ENCODE measurements at regions not wholly inside any gene's neighbourhood (a gene's known extent, or its start where the extent isn't known, plus 50 kb on each side); places are given as distances from the start of the nearest gene placed in this dataset.

- TF ChIP-seq CTCF (IDR thresholded peaks at IDR 0.05; ENCODE audit: low read depth, low read length, missing input control) (no peak), REST (IDR thresholded peaks at IDR 0.05) (no peak), JUND (IDR thresholded peaks at IDR 0.05) (no peak), RAD21 (IDR thresholded peaks at IDR 0.05) (no peak), YY1 (IDR thresholded peaks at IDR 0.05) (no peak), GABPA (IDR thresholded peaks at IDR 0.05 in 1 of 2, conservative IDR thresholded peaks at IDR 0.05 in 1 of 2) (no peak), EGR1 (IDR thresholded peaks at IDR 0.05; ENCODE audit: low read depth in 2 of 2) (no peak), TAF1 (conservative IDR thresholded peaks at IDR 0.05) (no peak), SP1 (IDR thresholded peaks at IDR 0.05) (no peak)
- TF ChIP-seq, protein P1, sequence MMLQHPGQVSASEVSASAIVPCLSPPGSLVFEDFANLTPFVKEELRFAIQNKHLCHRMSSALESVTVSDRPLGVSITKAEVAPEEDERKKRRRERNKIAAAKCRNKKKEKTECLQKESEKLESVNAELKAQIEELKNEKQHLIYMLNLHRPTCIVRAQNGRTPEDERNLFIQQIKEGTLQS (IDR thresholded peaks at IDR 0.05): no peak
- TF ChIP-seq, protein P2, sequence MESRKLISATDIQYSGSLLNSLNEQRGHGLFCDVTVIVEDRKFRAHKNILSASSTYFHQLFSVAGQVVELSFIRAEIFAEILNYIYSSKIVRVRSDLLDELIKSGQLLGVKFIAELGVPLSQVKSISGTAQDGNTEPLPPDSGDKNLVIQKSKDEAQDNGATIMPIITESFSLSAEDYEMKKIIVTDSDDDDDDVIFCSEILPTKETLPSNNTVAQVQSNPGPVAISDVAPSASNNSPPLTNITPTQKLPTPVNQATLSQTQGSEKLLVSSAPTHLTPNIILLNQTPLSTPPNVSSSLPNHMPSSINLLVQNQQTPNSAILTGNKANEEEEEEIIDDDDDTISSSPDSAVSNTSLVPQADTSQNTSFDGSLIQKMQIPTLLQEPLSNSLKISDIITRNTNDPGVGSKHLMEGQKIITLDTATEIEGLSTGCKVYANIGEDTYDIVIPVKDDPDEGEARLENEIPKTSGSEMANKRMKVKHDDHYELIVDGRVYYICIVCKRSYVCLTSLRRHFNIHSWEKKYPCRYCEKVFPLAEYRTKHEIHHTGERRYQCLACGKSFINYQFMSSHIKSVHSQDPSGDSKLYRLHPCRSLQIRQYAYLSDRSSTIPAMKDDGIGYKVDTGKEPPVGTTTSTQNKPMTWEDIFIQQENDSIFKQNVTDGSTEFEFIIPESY (IDR thresholded peaks at IDR 0.05): no peak
Measured at GRCh38 chr5:125100951-125101350, 354.5 kb upstream of the ZNF608 start.

Data from liver (tissue), 3 donors.